Fibroblast of skin of right quadriceps (primary cell): ENCODE measurements at regions not wholly inside any gene's neighbourhood (a gene's known extent, or its start where the extent isn't known, plus 50 kb on each side); places are given as distances from the start of the nearest gene placed in this dataset.
"Not testable (repeated sequence)": the region's sequence is repeated elsewhere in the genome, so short reads cannot be mapped to it uniquely, and the experiment has no call there.

Experiments
- DNase-seq: peaks from one replicate; pipeline ENCODE4 v3.0.0-alpha.2; 2013

DNA sequence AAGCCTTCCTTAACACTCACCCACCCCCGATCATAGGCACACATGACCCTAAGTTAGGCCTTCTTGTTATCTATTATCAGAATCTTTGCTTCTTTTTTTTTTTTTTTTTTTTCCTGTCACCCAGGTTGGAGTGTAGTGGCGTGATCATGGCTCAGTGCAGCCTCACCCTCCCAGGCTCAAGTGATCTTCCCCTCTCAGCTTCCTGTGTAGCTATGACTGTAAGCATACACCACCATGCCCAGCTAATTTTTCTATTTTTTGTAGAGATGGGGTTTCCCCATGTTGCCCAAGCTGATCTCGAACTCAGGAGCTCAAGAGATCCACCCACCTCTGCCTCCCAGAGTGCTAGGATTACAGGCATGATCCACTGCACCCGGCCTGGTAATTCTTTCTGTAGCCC, 328.7 kb downstream of the NR4A2 start:
- no peak for DNase-seq

- no peak for DNase-seq
These were observed 330.7 kb downstream of the NR4A2 start for GRCh38 chr2:156001851-156002250.

GRCh38 chr2:155997538-155997937, 335.0 kb downstream of the NR4A2 start:
- no peak for DNase-seq

GRCh38 chr2:155994315-155994714, 338.2 kb downstream of the NR4A2 start:
- no peak for DNase-seq

GRCh38 chr2:155983845-155984244, 348.7 kb downstream of the NR4A2 start:
- DNase-seq = no peak

DNA sequence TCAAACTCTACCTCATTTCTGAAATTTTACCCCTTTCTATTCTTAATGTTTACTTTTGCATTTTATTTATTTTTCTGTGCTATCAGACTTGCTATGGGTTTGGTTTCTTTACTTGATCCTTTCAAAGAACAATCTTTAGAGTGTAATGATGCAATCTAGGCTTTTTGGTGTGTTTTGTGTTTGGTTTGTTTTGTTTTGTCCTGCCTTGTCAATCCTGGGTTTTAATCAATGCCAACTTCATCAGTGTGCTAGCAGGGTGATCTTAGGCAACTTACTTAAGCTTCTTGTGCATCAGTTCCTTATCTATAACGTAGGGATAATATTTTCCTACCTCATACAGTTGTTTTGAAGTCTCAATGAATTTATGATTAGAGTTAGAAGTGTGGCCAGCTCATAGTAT, 350.4 kb downstream of the NR4A2 start:
- DNase-seq = no peak

DNA sequence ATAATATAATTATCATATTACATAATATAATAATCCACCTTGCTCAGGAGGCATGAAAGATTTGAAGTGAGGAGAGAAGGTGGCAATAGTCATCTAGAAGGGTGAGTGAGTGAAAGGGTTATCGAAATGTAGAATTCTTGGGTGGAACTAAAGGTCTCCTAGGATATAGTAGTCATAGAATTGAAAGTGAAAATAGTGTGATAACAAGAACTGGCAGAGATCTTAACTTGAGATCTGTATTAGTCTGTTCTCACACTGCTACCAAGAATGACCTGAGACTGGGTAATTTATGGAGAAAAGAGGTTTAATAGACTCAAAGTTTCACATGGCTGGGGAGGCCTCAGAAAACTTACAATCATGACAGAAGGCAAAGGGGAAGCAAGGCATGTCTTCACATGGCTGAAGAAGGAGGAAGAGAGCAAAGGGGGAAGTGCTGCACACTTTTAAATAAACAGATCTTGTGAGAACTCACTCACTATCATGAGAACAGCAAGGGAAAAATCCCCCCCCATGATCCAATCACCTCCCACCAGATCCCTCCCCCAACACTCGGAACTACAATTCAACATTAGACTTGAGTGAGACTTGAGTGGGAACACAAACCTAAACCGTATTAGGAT, 351.5 kb downstream of the NR4A2 start:
- no peak for DNase-seq

GRCh38 chr2:155975734-155976133, 356.8 kb downstream of the NR4A2 start:
- DNase-seq = no peak

DNA sequence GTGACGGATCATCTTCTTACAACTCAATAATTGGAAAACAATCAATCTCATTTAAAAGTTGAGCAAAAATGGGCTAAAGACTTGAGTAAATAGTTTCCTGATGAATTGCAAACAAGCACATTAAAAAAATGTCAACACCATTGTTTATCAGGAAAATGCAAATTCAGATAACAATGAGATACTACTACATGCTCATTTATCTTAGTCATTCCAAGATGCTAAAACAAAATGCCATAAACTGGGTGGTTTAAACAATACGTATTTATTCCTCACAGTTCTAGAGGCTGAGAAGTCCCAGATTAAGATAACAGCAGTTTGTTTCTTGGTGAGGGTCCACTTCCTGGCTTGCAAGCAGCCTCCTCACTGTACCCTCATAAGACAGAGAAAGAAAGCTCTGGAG, 359.6 kb downstream of the NR4A2 start:
- no peak for DNase-seq

- not testable (repeated sequence) for DNase-seq
These were observed 366.5 kb downstream of the NR4A2 start for GRCh38 chr2:155966064-155966471.

- no peak for DNase-seq
These were observed 367.0 kb downstream of the NR4A2 start for GRCh38 chr2:155965415-155966063.

DNA sequence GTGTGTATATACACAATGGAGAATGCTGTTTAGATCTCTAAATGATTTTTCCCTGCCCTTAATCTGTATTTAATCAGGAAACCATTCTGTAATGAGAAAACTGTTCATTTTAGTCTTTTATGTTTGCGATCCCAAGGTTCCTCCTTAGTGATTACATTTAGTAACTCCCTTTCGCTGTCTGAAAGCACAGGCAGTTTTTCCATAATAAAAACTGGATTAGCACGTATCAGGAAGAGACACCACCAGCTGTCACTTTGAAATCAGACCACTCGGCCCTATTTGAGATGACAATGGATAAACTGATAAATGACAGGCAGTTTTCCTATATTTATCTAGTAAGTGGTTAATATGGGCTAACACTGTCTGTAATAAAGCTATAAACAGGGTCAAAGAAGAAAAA, 370.9 kb downstream of the NR4A2 start:
- no peak for DNase-seq

DNA sequence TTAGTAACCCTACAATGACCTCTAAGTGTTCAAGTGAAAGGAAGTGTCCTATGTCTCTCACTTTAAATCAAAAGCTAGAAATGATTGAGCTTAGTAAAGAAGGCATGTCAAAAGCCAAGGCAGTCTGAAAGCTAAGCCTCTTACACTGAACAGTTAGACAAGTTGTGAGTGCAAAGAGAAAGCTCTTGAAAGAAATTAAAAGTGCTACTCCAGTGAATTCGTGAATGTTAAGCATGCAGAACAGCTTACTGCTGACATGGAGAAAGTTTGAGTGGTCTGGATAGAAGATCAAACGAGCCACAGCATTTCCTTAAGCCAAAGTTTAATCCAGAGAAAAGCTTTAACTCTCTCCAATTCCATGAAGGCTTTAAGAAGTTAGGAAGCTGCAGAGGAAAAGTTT, 373.7 kb downstream of the NR4A2 start:
- no peak for DNase-seq

DNA sequence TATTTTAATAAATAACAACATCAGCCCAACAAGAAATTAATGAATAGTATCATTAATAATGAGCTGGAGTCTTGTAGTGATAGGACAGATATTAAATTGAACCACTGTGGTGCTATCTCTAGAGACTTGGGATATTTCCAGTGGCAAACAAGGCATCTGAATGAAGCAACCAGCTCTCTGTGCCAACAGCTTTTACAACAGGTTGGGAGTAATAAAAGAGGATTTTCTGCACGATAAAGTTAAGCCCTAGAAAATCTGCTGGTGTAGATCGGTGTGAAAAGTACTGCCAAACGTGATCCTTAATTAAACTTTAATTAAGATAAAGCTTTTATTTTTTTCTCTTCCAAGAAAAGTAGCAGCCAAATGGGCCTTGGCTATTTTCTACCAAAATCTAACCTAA, 385.5 kb downstream of the NR4A2 start:
- DNase-seq = no peak

DNA sequence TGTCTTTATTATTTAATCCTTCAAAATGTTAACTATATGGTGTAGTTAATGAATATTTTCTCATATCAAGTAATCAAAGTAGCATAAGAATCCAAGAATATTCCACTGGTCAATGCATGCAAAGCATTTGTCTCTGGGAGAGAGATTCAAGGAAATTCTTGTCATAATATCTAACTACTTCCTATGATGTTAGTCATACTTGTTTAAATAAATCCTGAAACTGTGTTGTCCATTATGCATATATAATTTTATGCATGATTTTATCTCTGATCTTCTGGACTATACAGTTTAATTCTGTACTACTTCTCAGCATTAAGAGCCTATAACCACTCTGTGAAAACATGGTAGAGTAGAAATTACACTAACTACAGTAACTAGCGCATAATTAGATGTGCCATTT, 388.3 kb downstream of the NR4A2 start:
- no peak for DNase-seq

- DNase-seq = no peak
These were observed 402.2 kb downstream of the NR4A2 start for GRCh38 chr2:155930312-155930711.

- DNase-seq = no peak
These were observed 415.1 kb downstream of the NR4A2 start for GRCh38 chr2:155917380-155917779.

GRCh38 chr2:155913356-155913755, 419.2 kb downstream of the NR4A2 start:
- DNase-seq = no peak

- DNase-seq = no peak
These were observed 424.0 kb downstream of the NR4A2 start for GRCh38 chr2:155908567-155908966.

DNA sequence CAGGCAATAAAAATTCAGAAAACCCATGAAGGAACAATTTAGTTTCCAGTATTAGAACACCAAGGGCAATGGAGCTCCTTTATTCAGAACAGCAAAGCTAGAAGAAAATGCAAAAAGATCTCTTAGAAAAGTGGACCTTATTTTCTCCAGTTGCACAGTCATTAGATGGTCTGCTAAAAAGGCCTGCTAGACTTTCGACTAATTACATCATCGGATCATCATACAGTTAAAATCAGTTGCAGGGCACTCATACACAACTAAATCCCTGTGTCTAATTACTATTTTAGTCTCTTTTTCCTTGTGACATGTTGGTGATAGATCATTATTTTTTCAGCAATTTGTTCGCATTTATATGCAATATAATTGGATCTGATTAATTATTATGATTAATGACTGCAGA, 425.3 kb downstream of the NR4A2 start:
- no peak for DNase-seq

DNA sequence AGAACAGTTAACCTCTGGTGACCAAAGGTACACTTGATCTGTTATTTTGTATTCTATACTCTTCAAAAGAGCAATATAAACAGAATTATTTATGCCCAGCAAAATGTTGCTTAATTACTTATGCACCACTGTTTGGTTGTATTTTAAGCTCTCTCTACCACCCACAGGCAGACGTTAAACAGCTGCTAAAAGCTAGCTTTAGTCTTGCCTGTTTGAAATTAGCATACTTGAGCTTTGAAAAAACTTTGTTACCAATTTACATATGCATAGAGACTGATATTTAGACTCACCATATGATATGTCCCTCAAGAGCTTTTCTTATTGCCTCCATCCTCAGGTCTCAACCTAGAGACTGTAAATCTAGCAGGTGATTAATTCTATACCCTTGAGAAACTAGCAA, 426.9 kb downstream of the NR4A2 start:
- no peak for DNase-seq

DNA sequence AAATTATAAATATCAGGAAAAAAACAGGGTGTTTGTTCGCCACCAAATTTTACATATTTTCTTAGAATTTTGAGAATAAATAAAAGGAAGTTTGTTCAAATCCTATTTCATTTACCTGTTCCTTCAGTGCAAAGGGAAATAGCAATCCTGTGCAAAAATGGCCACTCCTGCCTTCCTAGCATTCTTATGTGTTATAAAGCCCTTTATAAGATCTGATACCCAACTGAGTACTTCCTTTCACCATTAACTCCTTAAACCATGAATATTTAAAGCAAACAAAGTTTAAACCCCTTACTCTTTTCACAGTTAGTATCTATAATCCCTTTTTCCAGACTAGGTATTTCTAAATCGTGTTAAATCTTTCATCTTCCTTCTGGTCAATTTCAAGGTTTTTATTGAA, 427.8 kb downstream of the NR4A2 start:
- DNase-seq = no peak

DNA sequence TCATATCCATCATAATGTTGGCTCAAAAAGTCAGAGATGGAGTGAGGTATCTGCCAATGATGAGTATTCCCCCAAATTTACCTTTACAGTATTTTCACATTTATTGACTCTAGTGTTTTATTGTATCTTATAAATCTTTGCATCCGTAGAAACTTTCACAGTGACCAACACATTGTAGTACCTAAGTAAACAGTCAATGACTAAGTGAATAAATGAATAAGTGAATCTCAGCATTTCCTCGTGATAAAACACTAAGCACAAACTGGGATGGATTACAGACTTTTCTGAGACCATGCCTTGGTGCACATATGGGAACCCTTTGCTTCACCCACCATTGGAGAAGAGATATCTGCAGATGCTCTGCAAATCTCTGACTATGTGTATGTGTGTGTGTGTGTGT, 429.9 kb downstream of the NR4A2 start:
- DNase-seq = no peak

DNA sequence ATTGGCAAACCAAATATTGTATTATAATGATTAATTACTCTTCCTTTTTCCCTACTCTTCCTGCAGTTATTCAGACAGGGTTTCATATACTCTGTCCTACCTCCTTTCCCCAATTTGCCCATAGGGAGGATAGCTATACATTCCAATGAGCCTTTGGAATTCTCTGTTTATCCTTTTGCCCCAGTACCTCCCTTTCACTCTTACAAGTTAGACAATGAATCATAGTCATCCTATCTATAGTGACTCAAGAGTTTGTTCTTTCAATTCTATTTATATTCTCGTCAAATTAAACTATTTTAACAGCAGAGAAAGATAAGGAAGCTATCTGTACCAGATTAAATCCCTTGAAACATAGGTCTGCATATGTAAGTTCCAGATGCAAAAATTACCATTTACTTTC, 437.5 kb downstream of the NR4A2 start:
- no peak for DNase-seq

DNA sequence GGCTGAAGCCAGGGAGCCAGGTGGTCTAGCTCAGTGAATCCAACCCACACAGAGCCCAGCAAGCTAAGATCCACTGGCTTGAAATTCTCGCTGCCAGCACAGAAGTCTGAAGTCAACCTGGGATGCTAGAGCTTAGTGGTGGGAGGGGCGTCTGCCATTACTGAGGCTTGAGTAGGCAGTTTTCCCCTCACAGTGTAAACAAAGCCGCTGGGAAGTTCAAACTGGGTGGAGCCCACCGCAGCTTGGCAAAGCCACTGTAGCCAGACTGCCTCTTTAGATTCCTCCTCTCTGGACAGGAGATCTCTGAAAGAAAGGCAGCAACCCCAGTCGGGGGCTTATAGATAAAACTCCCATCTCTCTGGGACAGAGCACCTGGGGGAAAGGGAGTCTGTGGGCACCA, 452.1 kb downstream of the NR4A2 start:
- DNase-seq = not testable (repeated sequence)
